ENCODE measurements at regions not wholly inside any gene's neighbourhood (a gene's known extent, or its start where the extent isn't known, plus 50 kb on each side); places are given as distances from the start of the nearest gene placed in this dataset.
"Not testable (repeated sequence)": the region's sequence is repeated elsewhere in the genome, so short reads cannot be mapped to it uniquely, and the experiment has no call there.

DNA sequence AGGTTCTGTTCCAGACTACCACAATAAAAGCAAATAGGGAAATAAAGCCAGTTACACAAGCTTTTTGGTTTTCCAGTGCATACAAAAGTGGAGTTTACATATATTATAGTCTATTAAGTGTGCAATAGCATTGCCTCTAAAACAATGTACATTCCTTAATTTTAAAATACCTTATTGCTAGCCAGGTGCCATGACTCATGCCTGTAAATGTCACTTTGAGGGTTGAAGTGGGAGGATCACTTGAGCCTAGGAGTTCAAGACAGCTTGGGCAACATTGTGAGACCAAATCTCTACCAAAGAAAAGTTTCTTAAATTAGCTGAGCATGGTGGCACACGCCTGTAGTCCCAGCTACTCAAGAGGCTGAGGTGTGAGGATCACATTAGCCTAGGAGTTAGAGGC lies 52.9 kb upstream of the IMP4 start:
- no peak overlapping the region for H3K27ac Mint-ChIP-seq
- H3K4me1 Mint-ChIP-seq = peaks cover 9% of the 10 kb centered on the region
- no peaks in the 10 kb centered on the region for H3K36me3 Mint-ChIP-seq (ENCODE audit: low read depth)
- no peak overlapping the region for H3K4me3 Mint-ChIP-seq
- TF ChIP-seq CTCF (IDR thresholded peaks at IDR 0.05) = no peak
- peaks cover 15% of the 10 kb centered on the region for H3K27me3 Mint-ChIP-seq (ENCODE audit: low read depth, poor library complexity)
- no peaks in the 10 kb centered on the region for H3K9me3 Mint-ChIP-seq
- no peak for DNase-seq

- H3K27me3 Mint-ChIP-seq (ENCODE audit: low read depth, poor library complexity) = peaks cover 15% of the 10 kb centered on the region
- no peak overlapping the region for H3K27ac Mint-ChIP-seq
- H3K9me3 Mint-ChIP-seq = no peaks in the 10 kb centered on the region
Observed at GRCh38 chr2:130288467-130289403, 54.0 kb upstream of the IMP4 start.

DNA sequence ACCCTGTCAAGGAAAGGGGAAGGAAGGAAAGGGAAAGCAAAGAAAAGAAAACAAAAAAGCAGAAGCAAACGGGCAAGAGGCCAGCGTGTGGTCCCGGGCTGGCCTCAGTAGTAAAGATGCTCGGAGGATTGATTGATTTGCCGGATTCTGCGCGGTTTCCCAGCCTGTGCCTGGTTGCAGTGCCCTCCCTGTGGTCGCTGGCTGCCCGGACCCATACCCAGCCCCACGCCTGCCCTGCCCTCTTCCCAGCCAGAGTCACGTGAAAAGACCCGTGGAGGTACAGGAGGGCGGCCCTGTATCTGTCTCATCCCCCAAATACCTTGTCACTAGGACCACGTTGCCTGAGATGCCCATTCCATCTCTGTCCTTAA lies 55.1 kb upstream of the IMP4 start:
- no peak overlapping the region for H3K27ac Mint-ChIP-seq
- no peak for DNase-seq
- H3K9me3 Mint-ChIP-seq = no peaks in the 10 kb centered on the region
- peaks cover 13% of the 10 kb centered on the region for H3K27me3 Mint-ChIP-seq (ENCODE audit: low read depth, poor library complexity)
- TF ChIP-seq CTCF (IDR thresholded peaks at IDR 0.05) = no peak
- H3K4me3 Mint-ChIP-seq = no peak overlapping the region
- H3K4me1 Mint-ChIP-seq = peaks cover 9% of the 10 kb centered on the region
- H3K36me3 Mint-ChIP-seq (ENCODE audit: low read depth) = no peaks in the 10 kb centered on the region

More at GRCh38 chr2:130288467-130289403, 54.0 kb upstream of the IMP4 start:
- peaks cover 9% of the 10 kb centered on the region for H3K4me1 Mint-ChIP-seq
- H3K36me3 Mint-ChIP-seq (ENCODE audit: low read depth) = no peaks in the 10 kb centered on the region
- DNase-seq = no peak
- no peak overlapping the region for H3K4me3 Mint-ChIP-seq
- no peak for TF ChIP-seq CTCF (IDR thresholded peaks at IDR 0.05)

GRCh38 chr2:130286983-130287655 lies 55.6 kb upstream of the IMP4 start:
- Mint-ChIP-seq H3K36me3 (ENCODE audit: low read depth) (no peaks in the 10 kb centered on the region), H3K9me3 (no peaks in the 10 kb centered on the region), H3K27me3 (ENCODE audit: low read depth, poor library complexity) (peaks cover 12% of the 10 kb centered on the region), H3K27ac (no peak overlapping the region), H3K4me3 (no peak overlapping the region), H3K4me1 (peaks cover 9% of the 10 kb centered on the region)
- DNase-seq = no peak
- TF ChIP-seq CTCF (IDR thresholded peaks at IDR 0.05) = no peak

- not testable (repeated sequence) for H3K36me3 Mint-ChIP-seq (ENCODE audit: low read depth); DNase-seq; H3K4me3 Mint-ChIP-seq; H3K4me1 Mint-ChIP-seq; H3K27me3 Mint-ChIP-seq (ENCODE audit: low read depth, poor library complexity); H3K27ac Mint-ChIP-seq; H3K9me3 Mint-ChIP-seq
Observed at GRCh38 chr2:130283341-130283869, 59.3 kb upstream of the IMP4 start.

DNA sequence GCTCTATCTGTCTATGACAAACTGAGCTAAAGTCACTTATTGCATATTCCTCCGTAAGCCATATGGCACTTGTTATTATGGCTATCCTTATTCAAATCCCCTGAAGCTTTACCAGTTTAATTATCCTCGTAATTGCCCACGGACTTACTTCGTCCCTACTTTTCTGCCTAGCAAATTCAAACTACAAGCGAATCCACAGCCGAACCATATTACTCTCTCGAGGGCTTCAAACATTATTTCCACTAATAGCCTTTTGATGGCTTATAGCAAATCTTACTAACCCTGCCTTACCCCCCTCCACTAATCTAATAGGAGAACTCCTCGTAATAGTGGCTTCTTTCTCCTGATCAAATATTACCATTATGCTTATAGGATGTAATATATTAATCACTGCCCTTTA lies 63.1 kb upstream of the IMP4 start:
- H3K4me3 Mint-ChIP-seq; DNase-seq; H3K4me1 Mint-ChIP-seq; H3K36me3 Mint-ChIP-seq (ENCODE audit: low read depth); H3K27ac Mint-ChIP-seq; H3K27me3 Mint-ChIP-seq (ENCODE audit: low read depth, poor library complexity); H3K9me3 Mint-ChIP-seq: not testable (repeated sequence)

GRCh38 chr2:130268333-130268732 lies 70.1 kb upstream of the TUBA3E start:
- H3K27me3 Mint-ChIP-seq (ENCODE audit: low read depth, poor library complexity) = peaks cover 11% of the 10 kb centered on the region
- not testable (repeated sequence) for DNase-seq; H3K4me3 Mint-ChIP-seq; H3K27ac Mint-ChIP-seq; H3K36me3 Mint-ChIP-seq (ENCODE audit: low read depth); H3K4me1 Mint-ChIP-seq; H3K9me3 Mint-ChIP-seq

GRCh38 chr2:130267572-130267971 lies 69.3 kb upstream of the TUBA3E start:
- DNase-seq; H3K4me3 Mint-ChIP-seq; H3K9me3 Mint-ChIP-seq; H3K36me3 Mint-ChIP-seq (ENCODE audit: low read depth); H3K27ac Mint-ChIP-seq: not testable (repeated sequence)
- peaks cover 12% of the 10 kb centered on the region for H3K4me1 Mint-ChIP-seq
- H3K27me3 Mint-ChIP-seq (ENCODE audit: low read depth, poor library complexity) = peaks cover 11% of the 10 kb centered on the region

- not testable (repeated sequence) for H3K27ac Mint-ChIP-seq; DNase-seq; H3K36me3 Mint-ChIP-seq (ENCODE audit: low read depth); H3K9me3 Mint-ChIP-seq; H3K4me3 Mint-ChIP-seq
- Mint-ChIP-seq H3K27me3 (ENCODE audit: low read depth, poor library complexity) (peaks cover 15% of the 10 kb centered on the region), H3K4me1 (peaks cover 13% of the 10 kb centered on the region)
Observed at GRCh38 chr2:130266836-130267235, 68.6 kb upstream of the TUBA3E start.

- Mint-ChIP-seq H3K4me1 (peaks cover 20% of the 10 kb centered on the region), H3K27me3 (ENCODE audit: low read depth, poor library complexity) (peaks cover 10% of the 10 kb centered on the region)
- H3K4me3 Mint-ChIP-seq; H3K27ac Mint-ChIP-seq; DNase-seq; H3K36me3 Mint-ChIP-seq (ENCODE audit: low read depth); H3K9me3 Mint-ChIP-seq: not testable (repeated sequence)
Observed at GRCh38 chr2:130265570-130266247, 67.5 kb upstream of the TUBA3E start.
